Upper lobe of left lung (tissue), 4 donors: ENCODE measurements at regions not wholly inside any gene's neighbourhood (a gene's known extent, or its start where the extent isn't known, plus 50 kb on each side); places are given as distances from the start of the nearest gene placed in this dataset.

ENCODE experiments used
- POLR2A ChIP-seq, 4 donors: fragments of 450-650 bp; IDR thresholded peaks; one replicate each; pipeline ENCODE4 v1.5.1; 2016 to 2017; ENCODE audit warnings: antibody characterized with exemption in 4 of 4, mild to moderate bottlenecking in 2 of 4
- POLR2AphosphoS5 ChIP-seq, 2 donors: sonication (generic); formaldehyde crosslinking; IDR thresholded peaks; one replicate each; pipeline ENCODE4 v1.5.1; 2017; ENCODE audit warnings: antibody characterized with exemption in 2 of 2
- TF ChIP-seq, protein P1 (sequence below), 6 experiments: fragments of 450-650 bp in 4 of 6; fragments of 200-600 bp in 2 of 6; sonication (generic) in 2 of 6; IDR thresholded peaks; one replicate each; pipeline ENCODE4 v1.5.1; 2016 to 2019; ENCODE audit warnings: antibody characterized with exemption in 6 of 6

DNA sequence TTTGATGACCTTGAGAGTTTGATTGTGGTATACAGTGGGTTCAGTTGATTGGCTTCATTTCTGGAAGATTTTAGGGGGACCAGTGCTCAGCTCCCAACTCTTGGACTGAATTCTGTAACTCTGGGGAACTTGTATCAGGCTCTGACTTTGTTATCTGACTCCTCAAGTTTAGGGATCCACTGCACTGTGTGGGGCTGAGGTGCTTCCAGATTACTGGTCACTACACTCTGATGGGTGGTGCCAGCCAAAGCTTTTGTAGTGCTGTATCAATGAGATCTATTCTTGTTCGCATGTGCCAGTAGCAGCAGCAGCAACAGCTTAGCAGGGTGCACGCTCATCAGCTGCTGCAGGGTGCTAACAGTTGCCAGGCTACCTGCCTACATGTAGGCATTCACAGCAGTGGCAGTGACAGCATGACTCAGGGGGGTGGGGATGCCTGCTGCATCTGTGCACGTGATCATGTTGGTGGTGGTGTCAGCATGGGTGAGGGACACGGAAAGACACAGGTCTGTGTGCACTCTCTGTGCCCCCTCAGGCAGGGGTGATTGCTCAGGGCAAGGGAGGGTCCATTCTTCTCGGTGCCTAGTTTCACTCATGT is 438.8 kb upstream of the SEMA6A start:
- TF ChIP-seq POLR2AphosphoS5 (IDR thresholded peaks at IDR 0.05) (no peak), POLR2A (IDR thresholded peaks at IDR 0.05) (no peak)
- TF ChIP-seq, protein P1, sequence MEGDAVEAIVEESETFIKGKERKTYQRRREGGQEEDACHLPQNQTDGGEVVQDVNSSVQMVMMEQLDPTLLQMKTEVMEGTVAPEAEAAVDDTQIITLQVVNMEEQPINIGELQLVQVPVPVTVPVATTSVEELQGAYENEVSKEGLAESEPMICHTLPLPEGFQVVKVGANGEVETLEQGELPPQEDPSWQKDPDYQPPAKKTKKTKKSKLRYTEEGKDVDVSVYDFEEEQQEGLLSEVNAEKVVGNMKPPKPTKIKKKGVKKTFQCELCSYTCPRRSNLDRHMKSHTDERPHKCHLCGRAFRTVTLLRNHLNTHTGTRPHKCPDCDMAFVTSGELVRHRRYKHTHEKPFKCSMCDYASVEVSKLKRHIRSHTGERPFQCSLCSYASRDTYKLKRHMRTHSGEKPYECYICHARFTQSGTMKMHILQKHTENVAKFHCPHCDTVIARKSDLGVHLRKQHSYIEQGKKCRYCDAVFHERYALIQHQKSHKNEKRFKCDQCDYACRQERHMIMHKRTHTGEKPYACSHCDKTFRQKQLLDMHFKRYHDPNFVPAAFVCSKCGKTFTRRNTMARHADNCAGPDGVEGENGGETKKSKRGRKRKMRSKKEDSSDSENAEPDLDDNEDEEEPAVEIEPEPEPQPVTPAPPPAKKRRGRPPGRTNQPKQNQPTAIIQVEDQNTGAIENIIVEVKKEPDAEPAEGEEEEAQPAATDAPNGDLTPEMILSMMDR (IDR thresholded peaks at IDR 0.05), result no peak
